ENCODE measurements at regions not wholly inside any gene's neighbourhood (a gene's known extent, or its start where the extent isn't known, plus 50 kb on each side); places are given as distances from the start of the nearest gene placed in this dataset.

GRCh38 chr2:189309331-189309730 lies 129.8 kb upstream of the COL5A2 start:
- Histone ChIP-seq H3K27me3 (ENCODE audit: control insufficient read depth, insufficient read depth, low read length) (no peaks in the 10 kb centered on the region), H3K36me3 (ENCODE audit: control insufficient read depth, insufficient read depth, low read length) (no peaks in the 10 kb centered on the region), H3K9me3 (ENCODE audit: control insufficient read depth, insufficient read depth, low read depth, low read length) (no peaks in the 10 kb centered on the region), H3K27ac (ENCODE audit: low read length) (no peak overlapping the region), H3K4me3 (ENCODE audit: low read depth in 2 of 2, low read length in 2 of 2) (no peak overlapping the region), H3K4me1 (ENCODE audit: control insufficient read depth, insufficient read depth, low read length) (no peaks in the 10 kb centered on the region)
- ChIA-PET POLR2A (no interaction called here), CTCF (no interaction called here)
- in situ Hi-C loops (cut with HindIII; ENCODE audit: low pct_unique_long_range_greater_than_20kb, low sequenced_read_pairs), result no loop called here
- intact Hi-C loops (cut with micrococcal nuclease; ENCODE audit: unreplicated experiment), result no loop called here
- DNase-seq (ENCODE audit: low read depth, low spot score) (no peak), ATAC-seq (no peak)
- BruUV-seq (replicated peaks), result no TSS peak
- no peak for TF ChIP-seq POLR2AphosphoS5 (IDR thresholded peaks at IDR 0.05; ENCODE audit: low read depth, low read length)

DNA sequence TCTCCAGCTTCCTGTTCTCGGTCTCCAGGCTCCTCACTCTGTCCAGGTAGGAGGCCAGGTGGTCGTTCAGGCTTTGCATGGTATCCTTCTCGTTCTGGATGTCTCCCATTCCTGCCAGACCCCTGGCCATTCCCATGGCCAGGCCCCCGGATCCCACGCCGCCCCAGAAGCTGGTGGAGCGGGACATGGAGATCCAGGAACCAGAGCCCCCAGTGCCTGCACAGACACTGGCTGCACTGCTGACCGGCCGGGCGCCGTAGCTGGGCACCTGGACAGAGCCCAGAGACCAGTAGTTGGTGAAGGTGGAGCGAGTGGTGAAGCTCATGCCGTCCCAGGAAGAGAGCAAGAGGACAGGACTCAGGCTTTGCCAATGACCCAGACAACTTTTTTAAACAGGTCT lies 129.1 kb upstream of the WDR75 start:
- intact Hi-C loops (cut with micrococcal nuclease; ENCODE audit: unreplicated experiment), result no loop called here
- no TSS peak for BruUV-seq (replicated peaks)
- CTCF ChIA-PET, result no interaction called here
- Histone ChIP-seq H3K27me3 (ENCODE audit: control insufficient read depth, insufficient read depth, low read length) (no peaks in the 10 kb centered on the region), H3K4me1 (ENCODE audit: control insufficient read depth, insufficient read depth, low read length) (no peaks in the 10 kb centered on the region), H3K4me3 (ENCODE audit: low read depth in 2 of 2, low read length in 2 of 2) (no peak overlapping the region), H3K27ac (ENCODE audit: low read length) (no peak overlapping the region), H3K36me3 (ENCODE audit: control insufficient read depth, insufficient read depth, low read length) (no peaks in the 10 kb centered on the region), H3K9me3 (ENCODE audit: control insufficient read depth, insufficient read depth, low read depth, low read length) (no peaks in the 10 kb centered on the region)
- DNase-seq (ENCODE audit: low read depth, low spot score) (no peak), ATAC-seq (no peak)
- TF ChIP-seq SIN3A (IDR thresholded peaks at IDR 0.05; ENCODE audit: borderline replicate concordance, insufficient read depth, low read depth, low read length) (no peak), TCF7L2 (IDR thresholded peaks at IDR 0.05; ENCODE audit: low read depth, low read length) (no peak), POLR2AphosphoS5 (IDR thresholded peaks at IDR 0.05; ENCODE audit: low read depth, low read length) (no peak)
- TF ChIP-seq, protein P1, sequence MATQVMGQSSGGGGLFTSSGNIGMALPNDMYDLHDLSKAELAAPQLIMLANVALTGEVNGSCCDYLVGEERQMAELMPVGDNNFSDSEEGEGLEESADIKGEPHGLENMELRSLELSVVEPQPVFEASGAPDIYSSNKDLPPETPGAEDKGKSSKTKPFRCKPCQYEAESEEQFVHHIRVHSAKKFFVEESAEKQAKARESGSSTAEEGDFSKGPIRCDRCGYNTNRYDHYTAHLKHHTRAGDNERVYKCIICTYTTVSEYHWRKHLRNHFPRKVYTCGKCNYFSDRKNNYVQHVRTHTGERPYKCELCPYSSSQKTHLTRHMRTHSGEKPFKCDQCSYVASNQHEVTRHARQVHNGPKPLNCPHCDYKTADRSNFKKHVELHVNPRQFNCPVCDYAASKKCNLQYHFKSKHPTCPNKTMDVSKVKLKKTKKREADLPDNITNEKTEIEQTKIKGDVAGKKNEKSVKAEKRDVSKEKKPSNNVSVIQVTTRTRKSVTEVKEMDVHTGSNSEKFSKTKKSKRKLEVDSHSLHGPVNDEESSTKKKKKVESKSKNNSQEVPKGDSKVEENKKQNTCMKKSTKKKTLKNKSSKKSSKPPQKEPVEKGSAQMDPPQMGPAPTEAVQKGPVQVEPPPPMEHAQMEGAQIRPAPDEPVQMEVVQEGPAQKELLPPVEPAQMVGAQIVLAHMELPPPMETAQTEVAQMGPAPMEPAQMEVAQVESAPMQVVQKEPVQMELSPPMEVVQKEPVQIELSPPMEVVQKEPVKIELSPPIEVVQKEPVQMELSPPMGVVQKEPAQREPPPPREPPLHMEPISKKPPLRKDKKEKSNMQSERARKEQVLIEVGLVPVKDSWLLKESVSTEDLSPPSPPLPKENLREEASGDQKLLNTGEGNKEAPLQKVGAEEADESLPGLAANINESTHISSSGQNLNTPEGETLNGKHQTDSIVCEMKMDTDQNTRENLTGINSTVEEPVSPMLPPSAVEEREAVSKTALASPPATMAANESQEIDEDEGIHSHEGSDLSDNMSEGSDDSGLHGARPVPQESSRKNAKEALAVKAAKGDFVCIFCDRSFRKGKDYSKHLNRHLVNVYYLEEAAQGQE (IDR thresholded peaks at IDR 0.05; ENCODE audit: insufficient read depth in 1 of 2, low read depth in 2 of 2, low read length in 1 of 2), result no peak
- TF ChIP-seq, protein P2, sequence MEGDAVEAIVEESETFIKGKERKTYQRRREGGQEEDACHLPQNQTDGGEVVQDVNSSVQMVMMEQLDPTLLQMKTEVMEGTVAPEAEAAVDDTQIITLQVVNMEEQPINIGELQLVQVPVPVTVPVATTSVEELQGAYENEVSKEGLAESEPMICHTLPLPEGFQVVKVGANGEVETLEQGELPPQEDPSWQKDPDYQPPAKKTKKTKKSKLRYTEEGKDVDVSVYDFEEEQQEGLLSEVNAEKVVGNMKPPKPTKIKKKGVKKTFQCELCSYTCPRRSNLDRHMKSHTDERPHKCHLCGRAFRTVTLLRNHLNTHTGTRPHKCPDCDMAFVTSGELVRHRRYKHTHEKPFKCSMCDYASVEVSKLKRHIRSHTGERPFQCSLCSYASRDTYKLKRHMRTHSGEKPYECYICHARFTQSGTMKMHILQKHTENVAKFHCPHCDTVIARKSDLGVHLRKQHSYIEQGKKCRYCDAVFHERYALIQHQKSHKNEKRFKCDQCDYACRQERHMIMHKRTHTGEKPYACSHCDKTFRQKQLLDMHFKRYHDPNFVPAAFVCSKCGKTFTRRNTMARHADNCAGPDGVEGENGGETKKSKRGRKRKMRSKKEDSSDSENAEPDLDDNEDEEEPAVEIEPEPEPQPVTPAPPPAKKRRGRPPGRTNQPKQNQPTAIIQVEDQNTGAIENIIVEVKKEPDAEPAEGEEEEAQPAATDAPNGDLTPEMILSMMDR (IDR thresholded peaks at IDR 0.05), result no peak
- POLR2A ChIA-PET, result no interaction called here
- in situ Hi-C loops (cut with HindIII; ENCODE audit: low pct_unique_long_range_greater_than_20kb, low sequenced_read_pairs), result no loop called here

- ChIA-PET POLR2A (interaction anchor here (0.6 kb wide), 1 partner anchor 194 kb away, joined by 3 read pairs; no protein-coding TSS in a partner anchor), CTCF (no interaction called here)
- TF ChIP-seq, protein P1 (IDR thresholded peaks at IDR 0.05; ENCODE audit: insufficient read depth in 1 of 2, low read depth in 2 of 2, low read length in 1 of 2), result no peak
- TF ChIP-seq, protein P2 (IDR thresholded peaks at IDR 0.05), result no peak
- TF ChIP-seq SIN3A (IDR thresholded peaks at IDR 0.05; ENCODE audit: borderline replicate concordance, insufficient read depth, low read depth, low read length) (no peak), TCF7L2 (IDR thresholded peaks at IDR 0.05; ENCODE audit: low read depth, low read length) (no peak), POLR2AphosphoS5 (IDR thresholded peaks at IDR 0.05; ENCODE audit: low read depth, low read length) (no peak)
- H3K36me3 ChIP-seq (ENCODE audit: control insufficient read depth, insufficient read depth, low read length), result no peaks in the 10 kb centered on the region; the same call in 1 of the 2 replicates
- no peaks in the 10 kb centered on the region for H3K27me3 ChIP-seq (ENCODE audit: control insufficient read depth, insufficient read depth, low read length)
- no peaks in the 10 kb centered on the region for H3K9me3 ChIP-seq (ENCODE audit: control insufficient read depth, insufficient read depth, low read depth, low read length)
- DNase-seq (ENCODE audit: low read depth, low spot score), result no peak
- H3K4me3 ChIP-seq (ENCODE audit: low read depth in 2 of 2, low read length in 2 of 2), result no peak overlapping the region
- in situ Hi-C loops (cut with HindIII; ENCODE audit: low pct_unique_long_range_greater_than_20kb, low sequenced_read_pairs), result no loop called here
- BruUV-seq (replicated peaks), result no TSS peak
- ATAC-seq, result no peak
- no peak overlapping the region for H3K27ac ChIP-seq (ENCODE audit: low read length)
- intact Hi-C loops (cut with micrococcal nuclease; ENCODE audit: unreplicated experiment), result no loop called here
- no peaks in the 10 kb centered on the region for H3K4me1 ChIP-seq (ENCODE audit: control insufficient read depth, insufficient read depth, low read length)
Observed at GRCh38 chr2:189312643-189313042, 128.6 kb upstream of the WDR75 start.

Data from Panc1 (cell line).